T-helper 1 cell treated with Interleukin-12 subunit alpha and Interleukin-12 subunit beta and Interleukin-4 antibody, amounts not matched to agents 30 ng/mL and 1 ng/mL, for 36 hours (primary cell): ENCODE measurements at regions not wholly inside any gene's neighbourhood (a gene's known extent, or its start where the extent isn't known, plus 50 kb on each side); places are given as distances from the start of the nearest gene placed in this dataset.

Source experiments
- intact Hi-C: fragments of 100-400 bp; cut with micrococcal nuclease; formaldehyde crosslinking; loops from one replicate; pipeline ENCODE4 v1.15.1; 2024

DNA sequence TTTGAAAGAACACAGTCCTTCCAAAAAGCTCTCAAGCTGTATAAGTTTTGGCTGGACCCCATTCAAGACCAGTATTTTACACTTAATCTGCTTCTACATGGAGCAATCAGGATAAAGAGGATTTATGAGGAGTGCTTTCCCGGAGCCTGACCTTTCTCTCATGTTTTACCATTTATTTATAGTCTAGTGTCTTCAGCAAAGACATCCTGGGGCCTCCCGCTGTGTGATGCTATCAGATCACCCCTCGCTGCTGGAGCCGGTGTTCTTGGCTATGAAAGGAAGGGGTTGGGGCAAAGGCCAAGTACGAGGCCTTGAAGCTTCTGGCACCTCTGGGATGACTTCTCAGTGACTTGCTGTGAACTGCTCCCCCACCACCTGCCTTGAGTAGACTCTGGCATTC is 189.6 kb downstream of the ADAMTS15 start:
- intact Hi-C loops: loop anchor here (5.0 to 10.0 kb wide), 3 partner anchors 129 to 1943 kb away; partner anchors contain the start of genes FLI1 and ZBTB44

DNA sequence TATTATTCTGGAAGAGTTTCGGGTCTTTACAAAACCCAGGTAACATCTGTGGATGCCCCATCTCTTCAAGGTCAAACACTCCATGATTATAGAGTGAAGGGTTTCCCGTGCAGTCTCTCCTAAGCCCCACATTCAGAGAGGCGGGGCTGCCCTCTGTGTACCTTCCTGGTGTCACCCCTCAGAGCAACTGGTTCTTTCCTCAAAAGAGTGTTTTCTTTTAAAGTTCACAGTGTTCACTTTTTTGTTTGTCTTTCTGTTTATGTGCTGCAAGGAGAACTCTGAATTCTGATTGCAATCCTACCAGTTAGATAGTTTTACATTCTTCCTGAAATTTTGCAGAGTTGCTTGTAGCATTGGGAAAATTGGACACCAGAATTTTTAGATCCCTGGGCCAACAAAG is 190.2 kb downstream of the ADAMTS15 start:
- intact Hi-C loops: loop anchor here (5.0 to 10.0 kb wide), 3 partner anchors 129 to 1944 kb away; partner anchors contain the start of genes FLI1 and ZBTB44

DNA sequence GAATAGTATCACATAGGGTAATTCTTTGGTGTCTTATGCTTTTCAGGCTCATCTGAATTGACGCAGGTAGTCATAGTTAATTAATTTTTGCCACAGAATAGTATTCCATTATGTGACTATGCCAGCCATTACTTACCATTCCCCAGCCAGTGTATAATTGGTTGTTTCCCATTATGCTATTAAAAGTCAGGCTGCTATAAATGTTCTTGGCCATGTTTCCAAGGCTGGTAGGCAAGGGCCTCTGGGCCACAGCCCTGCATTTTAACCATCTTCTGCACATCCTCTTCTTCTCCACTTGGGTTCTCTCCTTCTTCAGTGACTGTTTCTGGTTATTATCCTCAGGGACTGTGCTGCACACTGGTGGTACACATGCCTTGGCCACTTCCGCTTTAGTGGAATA is 190.9 kb downstream of the ADAMTS15 start:
- intact Hi-C loops: loop anchor here (5.0 to 10.0 kb wide), 3 partner anchors 128 to 1945 kb away; partner anchors contain the start of genes FLI1 and ZBTB44

DNA sequence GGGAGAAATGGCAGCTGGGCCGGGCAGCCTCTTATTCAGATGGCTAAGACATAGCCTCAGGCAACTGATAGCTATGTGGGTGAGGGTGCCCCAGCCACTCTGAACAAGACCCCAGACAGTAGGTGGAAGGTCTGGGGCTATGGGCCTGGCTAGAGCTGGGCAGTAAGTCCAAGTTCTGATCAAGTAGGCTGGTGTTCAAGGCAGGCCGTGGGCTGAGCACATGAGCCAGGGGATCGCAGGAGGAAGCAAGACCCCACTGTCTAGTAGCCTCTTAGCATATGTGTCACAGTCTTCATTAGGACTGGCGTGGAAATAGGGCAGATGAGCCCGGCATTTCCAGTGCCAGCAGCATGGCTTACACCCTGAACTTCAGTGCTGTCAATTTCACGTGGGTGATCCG is 192.1 kb downstream of the ADAMTS15 start:
- intact Hi-C loops: no loop called here

DNA sequence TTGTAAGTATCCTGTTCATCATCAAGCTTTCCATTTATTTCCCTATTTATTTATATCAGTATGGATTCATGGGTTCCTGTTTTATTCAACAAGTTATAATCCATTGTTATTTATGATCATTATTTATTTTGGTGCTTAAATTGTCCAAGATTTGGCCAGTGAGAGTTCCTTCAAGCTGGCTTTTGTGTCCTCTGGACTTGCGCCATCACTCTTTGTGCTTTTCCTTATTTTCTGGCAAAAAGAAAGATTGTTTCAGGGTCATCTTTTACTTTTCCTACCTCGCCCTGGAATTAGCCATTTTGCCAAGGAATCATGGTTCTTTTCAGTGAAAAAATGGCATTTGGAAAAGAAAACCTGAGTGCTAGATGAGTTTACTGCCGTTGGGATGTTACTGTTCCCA is 193.4 kb downstream of the ADAMTS15 start:
- intact Hi-C loops: no loop called here

DNA sequence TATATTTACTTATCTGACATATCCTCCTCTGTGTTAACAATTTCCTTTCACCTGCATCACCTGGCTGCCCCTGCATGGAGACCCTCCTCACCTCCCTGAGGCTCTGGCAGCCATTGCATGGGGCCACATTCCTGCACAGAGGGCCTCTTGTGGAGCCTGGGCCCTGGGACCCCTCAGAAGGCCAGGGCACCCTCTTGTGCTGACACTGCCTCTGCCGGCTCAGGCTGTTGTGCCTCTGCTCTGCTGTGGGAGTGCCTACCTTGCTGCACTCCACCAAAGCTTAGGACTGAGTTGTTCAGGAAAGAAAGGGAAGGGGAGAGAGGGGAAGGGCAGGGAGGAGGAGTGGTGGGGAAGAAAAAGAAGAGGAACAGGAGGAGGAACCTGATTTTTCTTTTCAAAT is 194.5 kb downstream of the ADAMTS15 start:
- intact Hi-C loops: no loop called here

DNA sequence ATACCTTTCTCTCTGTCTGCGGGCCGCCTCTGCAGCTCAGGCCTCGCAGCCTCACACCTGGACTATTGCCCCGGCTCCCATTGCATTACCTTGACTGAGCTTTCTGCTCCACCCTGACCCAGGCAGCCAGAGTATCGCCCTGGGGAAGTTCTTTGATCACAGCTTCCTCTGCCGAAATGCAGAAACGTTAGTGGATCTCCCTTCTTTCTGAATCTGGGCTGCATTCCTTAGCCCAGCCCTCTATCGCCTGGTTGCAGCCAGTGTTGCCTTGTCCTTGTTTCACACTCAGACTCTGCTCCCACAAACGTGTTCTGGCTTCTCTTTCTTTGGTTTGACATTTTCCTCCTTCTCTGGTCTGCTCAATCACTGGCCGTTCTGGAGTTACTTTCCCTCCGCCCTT is 195.7 kb downstream of the ADAMTS15 start:
- intact Hi-C loops: no loop called here

DNA sequence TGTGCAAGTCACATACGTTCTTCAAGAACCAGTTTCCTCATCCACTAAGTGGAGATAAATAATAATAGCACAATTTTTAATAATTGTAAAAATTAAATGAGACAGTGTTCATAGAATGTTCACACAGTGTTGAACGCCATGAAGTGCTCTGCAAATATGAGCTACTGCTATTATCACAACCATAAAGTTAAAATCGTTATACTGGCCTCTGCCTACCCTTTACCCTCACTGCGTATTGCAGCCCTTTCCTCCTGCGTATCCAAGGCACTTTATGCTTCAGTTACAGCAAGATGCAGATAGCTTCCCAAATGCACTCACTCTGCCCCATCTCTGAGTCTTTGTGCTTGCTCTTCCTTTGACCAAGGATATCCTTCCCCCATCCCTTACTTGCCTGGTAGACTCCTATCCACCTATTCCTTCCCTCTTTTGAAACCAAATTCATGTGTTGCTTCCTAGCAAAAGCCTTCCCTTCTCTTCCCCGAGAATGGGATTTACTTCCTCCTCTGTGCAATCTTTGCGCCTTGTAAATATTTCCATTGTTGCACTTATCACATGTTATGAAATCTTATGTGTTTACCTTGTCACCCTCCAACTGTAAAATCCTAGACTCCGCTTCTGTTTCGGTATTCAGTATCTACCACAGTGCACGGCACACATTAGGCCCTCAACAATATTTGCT is 196.9 kb downstream of the ADAMTS15 start:
- intact Hi-C loops: no loop called here

DNA sequence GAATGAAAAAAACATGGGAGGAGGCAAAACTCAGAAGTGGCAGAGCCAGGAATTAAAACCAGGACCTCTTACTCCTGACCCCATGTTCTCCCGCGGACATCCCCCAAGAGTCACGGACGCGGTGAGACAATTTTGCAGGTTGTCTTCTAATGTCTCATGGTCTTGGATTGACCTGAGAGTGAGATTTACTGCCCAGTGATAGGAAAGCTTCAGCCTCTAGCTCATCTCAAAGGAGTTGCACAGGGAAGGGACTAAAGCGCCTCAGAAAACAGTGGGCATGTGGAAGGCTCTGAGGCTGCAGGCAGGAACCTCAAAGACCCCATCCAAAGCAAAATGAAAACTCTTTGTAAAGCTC is 197.4 kb downstream of the ADAMTS15 start:
- intact Hi-C loops: no loop called here

DNA sequence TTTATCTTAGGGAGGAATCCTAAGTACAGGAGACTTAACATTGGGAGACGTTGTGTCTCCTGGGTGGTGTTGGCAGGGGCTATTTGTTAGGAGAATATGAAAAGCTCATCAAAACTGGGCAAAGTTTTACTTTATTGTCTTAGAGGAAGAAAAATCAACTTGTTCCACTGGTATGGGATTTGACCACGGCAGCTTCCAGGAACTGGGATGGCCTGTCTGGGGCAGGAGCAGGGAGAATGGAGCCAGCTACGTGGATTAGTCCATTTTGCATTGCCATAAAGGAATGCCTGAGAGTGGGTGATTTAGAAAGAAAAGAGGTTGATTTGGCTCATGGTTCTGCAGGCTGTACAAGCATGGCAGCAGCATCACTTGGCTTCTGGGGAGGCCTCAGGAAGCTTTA is 198.4 kb downstream of the ADAMTS15 start:
- intact Hi-C loops: no loop called here

DNA sequence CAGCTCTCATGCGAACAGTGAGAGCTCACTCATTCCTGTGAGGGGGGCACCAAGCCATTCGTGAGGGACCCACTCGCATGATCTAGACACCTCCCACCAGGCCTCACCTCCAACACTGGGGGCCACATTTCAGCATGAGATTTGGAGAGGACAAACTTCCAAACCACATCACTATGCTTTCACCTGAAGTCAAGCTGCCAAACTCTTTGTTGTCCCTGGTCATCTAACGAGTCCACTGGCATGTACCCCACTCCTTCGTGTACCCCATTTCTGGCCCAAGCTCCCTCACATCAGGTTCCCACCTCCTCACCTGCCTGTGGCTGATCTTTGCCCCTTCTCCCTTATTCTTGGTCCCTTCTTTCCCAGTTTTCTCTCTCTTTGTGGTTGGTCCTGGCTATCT is 198.9 kb downstream of the ADAMTS15 start:
- intact Hi-C loops: no loop called here

DNA sequence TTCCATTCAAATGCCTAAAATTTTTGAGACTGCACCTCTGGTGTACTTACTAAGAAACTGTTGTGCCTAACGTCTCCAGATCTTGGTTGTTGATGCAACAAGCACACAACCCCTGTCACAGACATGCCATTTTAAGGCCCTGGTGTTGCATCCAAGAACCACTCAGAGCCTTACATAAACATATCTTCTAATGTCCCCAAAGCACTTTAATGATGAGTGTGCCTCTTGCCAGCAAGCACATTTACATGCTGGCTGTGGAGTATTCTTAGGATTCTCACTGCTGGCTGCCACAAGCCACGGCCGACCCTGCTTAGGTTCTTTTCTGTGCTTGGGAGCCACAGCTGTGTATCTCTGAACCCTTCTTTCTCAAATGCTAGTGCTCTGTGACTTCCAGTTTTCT is 201.4 kb downstream of the ADAMTS15 start:
- intact Hi-C loops: no loop called here

DNA sequence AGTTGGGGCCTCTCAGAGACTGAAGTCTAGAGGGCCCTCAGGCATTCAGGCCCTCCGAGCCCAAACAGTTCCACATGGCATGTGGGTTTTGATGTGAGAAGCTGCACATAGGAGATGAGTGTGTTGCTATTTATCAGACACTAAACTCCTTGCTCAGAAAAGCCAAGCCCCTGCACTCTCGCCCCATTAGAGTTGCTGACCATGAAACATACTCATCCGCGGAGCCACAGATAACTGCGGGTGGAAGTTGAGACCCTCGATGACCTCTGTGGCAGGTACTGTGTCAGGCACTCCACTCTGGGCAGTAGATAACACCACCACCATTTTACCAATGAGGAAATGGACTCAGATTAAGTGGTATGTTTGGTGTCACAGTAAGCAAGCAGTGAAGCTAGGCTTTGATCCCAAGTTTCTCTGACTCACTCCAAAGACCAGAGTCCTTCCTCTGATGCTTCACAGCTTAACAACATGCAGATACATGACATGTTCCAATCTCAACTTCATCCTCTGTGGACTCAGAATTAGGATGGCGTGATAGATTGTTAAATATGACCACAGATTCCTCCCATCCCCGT is 202.1 kb downstream of the ADAMTS15 start:
- intact Hi-C loops: no loop called here

DNA sequence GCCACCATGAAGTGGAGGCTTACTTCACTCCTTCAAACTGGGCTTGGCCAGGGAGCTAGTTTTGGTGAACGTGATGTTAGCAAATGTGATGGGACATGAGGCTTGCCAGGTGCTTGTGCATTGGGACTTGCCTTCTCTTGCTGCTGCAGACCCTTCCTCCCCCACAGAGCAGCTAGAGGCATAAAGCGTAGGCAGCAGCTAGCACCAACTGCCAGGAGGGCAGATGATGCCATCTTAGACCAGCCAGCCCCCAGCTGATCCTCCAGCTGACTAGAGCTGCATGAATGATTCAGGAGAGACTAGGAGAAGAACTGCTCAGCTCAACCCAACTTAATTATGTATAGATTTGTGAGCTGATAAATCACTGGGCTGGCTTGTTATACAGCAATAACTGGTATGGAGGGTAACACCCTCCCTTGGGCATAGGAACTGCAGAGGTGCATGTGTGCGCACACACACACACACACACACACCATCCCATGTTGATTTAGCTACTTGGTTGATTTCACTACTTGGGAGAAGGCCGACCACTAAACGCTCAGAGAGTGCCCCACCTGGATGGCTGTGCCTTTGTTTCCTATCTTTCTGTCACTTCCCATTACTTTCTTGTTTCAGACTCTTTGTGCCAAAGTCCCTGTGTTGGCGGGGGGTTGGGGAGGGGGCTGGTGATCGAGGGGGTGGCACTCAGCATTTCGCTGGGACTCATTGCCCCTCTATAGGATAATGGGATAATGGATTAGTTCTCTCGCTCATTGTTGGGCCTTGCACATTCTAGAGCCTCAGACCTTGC is 202.8 kb downstream of the ADAMTS15 start:
- intact Hi-C loops: no loop called here

DNA sequence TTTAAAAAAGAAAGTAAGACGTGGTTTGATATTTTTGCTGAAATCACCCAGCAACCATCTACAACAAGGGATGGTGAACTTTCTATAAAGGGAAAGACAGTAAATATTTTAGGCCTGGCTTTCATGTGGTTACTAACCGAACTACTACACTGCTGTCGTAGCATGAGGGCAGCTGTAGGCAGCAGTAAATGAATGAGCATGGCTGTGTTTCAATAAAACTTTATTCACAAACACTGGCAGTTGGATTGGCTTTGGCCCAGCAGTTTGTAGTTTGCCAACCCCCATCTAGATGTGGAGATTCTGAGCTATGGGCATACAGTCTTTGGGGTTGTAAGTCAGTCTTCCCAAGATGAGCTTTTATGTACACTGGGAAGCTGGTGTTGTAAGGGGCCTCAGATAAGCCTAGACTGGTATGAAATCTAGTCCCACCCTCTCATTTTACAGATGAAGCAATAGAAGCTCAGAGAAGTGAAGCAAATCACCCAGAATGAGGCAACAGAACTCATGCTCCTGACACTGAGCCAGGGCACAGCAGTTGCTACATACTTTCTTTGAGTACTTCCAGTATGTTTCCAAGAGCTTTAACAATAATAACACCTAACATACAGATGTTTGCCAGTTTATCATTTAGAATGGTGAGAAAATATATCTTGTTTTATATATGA is 204.4 kb downstream of the ADAMTS15 start:
- intact Hi-C loops: no loop called here

DNA sequence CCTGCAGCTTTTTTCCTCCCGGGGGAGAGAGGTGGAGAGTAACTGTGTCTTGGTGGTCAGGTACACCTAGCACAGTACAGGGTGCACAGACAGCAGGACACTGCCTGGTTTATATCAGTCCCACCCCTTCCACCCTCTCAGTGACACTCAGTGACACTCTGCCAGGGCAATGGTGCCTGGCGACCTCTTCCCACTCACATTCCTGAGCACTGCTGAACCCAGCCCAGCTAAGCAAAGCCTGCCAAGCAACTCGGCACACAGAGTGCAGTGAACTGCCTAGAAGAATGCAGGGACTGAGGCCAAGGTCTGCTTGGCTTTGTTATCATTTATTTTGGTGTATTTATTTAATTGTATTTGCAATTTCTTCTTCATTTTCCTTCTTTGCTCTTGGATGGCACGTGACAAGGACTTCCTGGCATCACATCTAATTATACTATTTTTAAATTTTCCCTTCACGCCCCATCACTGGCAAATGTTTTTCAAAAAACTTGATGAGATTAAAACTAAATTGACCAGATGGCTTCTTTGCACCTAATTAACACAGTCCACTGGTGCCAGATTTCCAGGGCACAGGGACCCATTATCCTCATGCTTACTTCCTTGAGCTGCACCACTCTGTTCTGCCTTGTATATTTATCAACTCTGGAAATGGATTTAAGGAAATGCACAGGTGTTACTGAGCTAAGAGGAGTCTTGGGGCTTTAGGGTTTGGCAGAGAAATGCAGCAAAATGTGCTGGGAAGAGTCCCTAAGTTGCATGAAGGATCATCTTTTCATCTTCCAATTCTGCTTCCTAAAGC is 205.6 kb downstream of the ADAMTS15 start:
- intact Hi-C loops: no loop called here

DNA sequence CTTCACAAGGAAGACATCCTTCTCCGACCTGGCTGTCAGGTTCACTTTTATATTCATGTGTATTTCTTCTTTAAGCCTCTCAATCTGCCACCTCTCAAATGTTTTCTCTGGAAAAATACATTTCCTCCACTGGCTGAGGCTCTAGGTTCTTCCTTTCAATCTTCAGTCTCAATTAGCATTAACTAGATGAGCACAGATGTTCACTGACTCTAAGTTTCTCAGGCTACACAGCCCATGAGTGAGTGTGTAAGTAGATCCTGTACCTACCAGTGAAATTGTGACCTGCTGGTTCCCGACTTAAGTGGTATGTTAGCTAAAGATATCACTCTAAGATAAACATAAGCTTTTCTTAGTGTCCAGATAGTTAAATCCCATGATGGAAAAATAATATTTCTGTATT is 206.9 kb downstream of the ADAMTS15 start:
- intact Hi-C loops: no loop called here

DNA sequence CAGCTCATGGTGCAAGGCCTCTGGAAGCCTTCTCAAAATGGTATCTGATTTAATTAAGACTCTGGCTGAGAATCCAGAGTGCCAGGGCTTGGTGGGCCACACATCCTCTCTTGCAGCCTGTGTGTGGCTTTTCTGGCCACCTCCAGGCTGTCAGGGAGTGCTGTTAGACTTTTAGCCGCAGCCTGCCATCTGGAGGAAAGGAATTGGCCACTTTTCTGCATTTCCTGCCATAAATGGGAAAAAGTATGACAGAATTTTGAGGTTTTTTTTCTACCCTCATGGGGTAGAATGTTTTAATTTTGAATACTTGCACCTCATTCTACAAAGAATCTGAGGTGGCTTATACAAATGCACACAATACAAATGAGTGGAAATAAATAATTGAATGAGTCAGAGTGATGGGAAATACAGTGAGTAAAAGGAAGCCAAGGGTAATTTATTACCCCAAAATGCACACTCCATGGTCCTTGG is 218.4 kb downstream of the ADAMTS15 start:
- intact Hi-C loops: no loop called here

DNA sequence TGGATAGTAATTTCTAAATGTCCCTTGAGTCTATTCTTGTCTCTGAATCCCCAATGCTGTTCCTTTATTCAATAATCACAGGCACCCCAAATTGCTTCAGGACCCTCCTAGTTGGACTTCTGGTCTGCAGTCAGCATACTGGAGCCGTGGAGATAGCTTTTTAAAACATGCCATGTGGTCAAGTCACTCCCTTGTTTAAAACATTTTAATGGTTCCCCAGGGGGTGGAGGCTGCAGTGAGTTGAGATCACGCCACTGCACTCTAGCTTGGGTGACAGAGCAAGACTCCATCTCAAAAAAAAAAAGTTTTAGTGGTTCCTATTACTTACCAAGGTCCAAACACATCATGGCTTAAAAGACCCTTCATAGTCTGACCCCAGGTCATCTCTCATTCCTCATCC is 220.3 kb downstream of the ADAMTS15 start:
- intact Hi-C loops: no loop called here

DNA sequence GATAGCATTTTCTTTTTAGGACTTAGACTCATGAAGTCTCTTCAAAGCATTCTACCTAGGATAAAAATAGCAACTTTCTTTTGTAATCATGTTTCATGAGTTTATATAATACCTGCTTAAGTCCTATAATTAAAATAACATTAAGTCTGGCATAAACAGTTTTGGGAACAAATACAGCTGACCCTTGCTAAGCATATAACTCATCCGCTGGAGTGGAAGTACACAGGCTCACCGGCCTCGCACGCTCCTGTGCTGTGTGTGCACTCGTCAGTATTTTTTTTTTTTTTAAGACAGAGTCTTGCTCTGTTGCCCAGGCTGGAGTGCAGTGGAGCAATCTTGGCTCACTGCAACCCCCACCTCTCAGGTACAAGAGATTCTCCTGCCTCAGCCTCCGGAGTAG is 221.8 kb downstream of the ADAMTS15 start:
- intact Hi-C loops: no loop called here
